HT-29 (cell line): ENCODE measurements at regions not wholly inside any gene's neighbourhood (a gene's known extent, or its start where the extent isn't known, plus 50 kb on each side); places are given as distances from the start of the nearest gene placed in this dataset.

Source experiments
- DNase-seq: peaks from one replicate; pipeline ENCODE4 v3.0.0-alpha.2; 2015; ENCODE audit warnings: low spot score

GRCh38 chr10:91335147-91335546 is 75.0 kb upstream of the HECTD2 start:
- peak; percentile 21 for DNase-seq

- DNase-seq: no peak
These were observed 70.4 kb upstream of the HECTD2 start for GRCh38 chr10:91339729-91340128.

GRCh38 chr10:91340613-91341362 is 69.4 kb upstream of the HECTD2 start:
- no peak for DNase-seq

- no peak for DNase-seq
These were observed 68.5 kb upstream of the HECTD2 start for GRCh38 chr10:91341686-91342085.

GRCh38 chr10:91343010-91343409 is 67.1 kb upstream of the HECTD2 start:
- no peak for DNase-seq

- DNase-seq: no peak
These were observed 65.9 kb upstream of the HECTD2 start for GRCh38 chr10:91344117-91344856.

GRCh38 chr10:91345716-91346115 is 64.4 kb upstream of the HECTD2 start:
- no peak for DNase-seq

- DNase-seq: no peak
These were observed 62.6 kb upstream of the HECTD2 start for GRCh38 chr10:91347529-91347928.

GRCh38 chr10:91349381-91349780 is 60.8 kb upstream of the HECTD2 start:
- DNase-seq: no peak

GRCh38 chr10:91350651-91351081 is 59.5 kb upstream of the HECTD2 start:
- DNase-seq: no peak

- no peak for DNase-seq
These were observed 57.4 kb upstream of the HECTD2 start for GRCh38 chr10:91352760-91353159.

- DNase-seq: no peak
These were observed 55.7 kb upstream of the HECTD2 start for GRCh38 chr10:91354166-91355075.

- no peak for DNase-seq
These were observed 54.1 kb upstream of the HECTD2 start for GRCh38 chr10:91355998-91356397.

- DNase-seq: no peak
These were observed 52.6 kb upstream of the HECTD2 start for GRCh38 chr10:91357497-91357896.
